H1 (cell line): ENCODE measurements at regions not wholly inside any gene's neighbourhood (a gene's known extent, or its start where the extent isn't known, plus 50 kb on each side); places are given as distances from the start of the nearest gene placed in this dataset.

ENCODE experiments used
- CTCF ChIA-PET: fragments of 300-600 bp; sonication (Branson Sonifier 250); formaldehyde crosslinking; loops from one replicate; lab custom pipeline; 2021; ENCODE audit not compliant: partially characterized antibody; lab: Charles Lee
- POLR2A ChIA-PET: fragments of 300-600 bp; sonication (Branson Sonifier 250); formaldehyde crosslinking; loops from one replicate; lab custom pipeline; 2021; ENCODE audit warnings: inconsistent platforms; ENCODE audit not compliant: partially characterized antibody; lab: Charles Lee
- DNase-seq, 2 experiments: peaks; one replicate each; pipeline versions ENCODE4 v3.0.0 to v3.0.0-alpha.2; 2010 to 2022; ENCODE audit warnings: low spot score in 2 of 2, low read depth in 1 of 2, mixed read lengths in 1 of 2
- FAIRE-seq: peaks from 2 replicates; lab custom pipeline; 2011; peaks lifted over from hg19 to GRCh38; lab: Jason Lieb, UNC
- H2AFZ ChIP-seq: 2 replicates; pipeline ENCODE4 v1.8.1; 2012; ENCODE audit warnings: low read length, inconsistent platforms
- H2AK5ac ChIP-seq: 2 replicates; pipeline ENCODE4 v1.6.1; 2013; ENCODE audit warnings: low read depth, low read length
- H2BK120ac ChIP-seq: replicated peaks from 2 replicates; pipeline ENCODE3; 2013; ENCODE audit warnings: low read depth, low read length, inconsistent platforms
- H2BK12ac ChIP-seq: 2 replicates; pipeline ENCODE4 v1.6.1; 2013; ENCODE audit warnings: low read depth, low read length
- H2BK15ac ChIP-seq: 2 replicates; pipeline ENCODE4 v1.6.1; 2013; ENCODE audit warnings: low read length
- H2BK20ac ChIP-seq: 2 replicates; pipeline ENCODE4 v1.6.1; 2013; ENCODE audit warnings: low read length
- H2BK5ac ChIP-seq: 2 replicates; pipeline ENCODE4 v1.6.1; 2013; ENCODE audit warnings: low read depth, low read length
- H3K14ac ChIP-seq: 2 replicates; pipeline ENCODE4 v1.6.1; 2013; ENCODE audit warnings: inconsistent platforms; ENCODE audit not compliant: insufficient read length
- H3K18ac ChIP-seq: 2 replicates; pipeline ENCODE4 v1.6.1; 2013; ENCODE audit warnings: low read length; ENCODE audit errors: extremely low read depth
- H3K23ac ChIP-seq: 2 replicates; pipeline ENCODE4 v1.6.1; 2013; ENCODE audit warnings: inconsistent platforms; ENCODE audit not compliant: insufficient read length
- H3K23me2 ChIP-seq: 2 replicates; pipeline ENCODE4 v1.6.1; 2013; ENCODE audit warnings: low read depth, low read length
- H3K27ac ChIP-seq: 2 replicates; pipeline ENCODE4 v1.6.1; 2011; ENCODE audit warnings: low read depth, low read length, inconsistent platforms
- H3K27me3 ChIP-seq, 4 experiments: replicated peaks in 1 of 4; 1 replicate in 1 of 4; 2 replicates in 3 of 4; pipeline versions ENCODE4 v1.6.1 to v1.8.1; 2011 to 2013; ENCODE audit warnings: low read length in 3 of 4, mild to moderate bottlenecking in 3 of 4, inconsistent platforms in 2 of 4, mixed read lengths in 2 of 4, moderate library complexity in 1 of 4; ENCODE audit not compliant: control insufficient read depth in 3 of 4, insufficient read depth in 3 of 4; ENCODE audit errors: extremely low read depth in 1 of 4
- H3K36me3 ChIP-seq, 4 experiments: 2 replicates each; pipeline versions ENCODE4 v1.6.1 to v1.8.1; 2011 to 2013; ENCODE audit warnings: mild to moderate bottlenecking in 4 of 4, low read length in 3 of 4, moderate library complexity in 2 of 4, control low read depth in 1 of 4, inconsistent platforms in 1 of 4; ENCODE audit not compliant: insufficient read depth in 4 of 4, control insufficient read depth in 2 of 4
- H3K4ac ChIP-seq: replicated peaks from 2 replicates; pipeline ENCODE3; 2013; ENCODE audit warnings: low read length, low read depth, mixed read lengths, inconsistent platforms; ENCODE audit not compliant: insufficient read length
- H3K4me1 ChIP-seq, 4 experiments: replicated peaks in 1 of 4; 1 replicate in 1 of 4; 2 replicates in 3 of 4; pipeline versions ENCODE4 v1.6.1 to v1.8.1; 2011 to 2013; ENCODE audit warnings: low read length in 3 of 4, inconsistent platforms in 2 of 4, mixed read lengths in 1 of 4; ENCODE audit not compliant: insufficient read depth in 4 of 4, control insufficient read depth in 3 of 4
- H3K4me2 ChIP-seq, 2 experiments: 2 replicates each; pipeline versions ENCODE4 v1.6.1 to v1.8.1; 2011 to 2013; ENCODE audit warnings: low read depth in 2 of 2, low read length in 2 of 2, control low read depth in 1 of 2, inconsistent platforms in 1 of 2, mild to moderate bottlenecking in 1 of 2; ENCODE audit not compliant: insufficient read depth in 1 of 2
- H3K4me3 ChIP-seq, 4 experiments: fragments of 200-600, 300-600 bp in 1 of 4; sonication (generic), shearing (Covaris generic), sonication (Bioruptor Twin) in 1 of 4; 2 replicates each; pipeline versions ENCODE4 v1.5.1 to v1.8.1; 2011 to 2016; ENCODE audit warnings: low read length in 4 of 4, low read depth in 3 of 4, control low read depth in 2 of 4, inconsistent platforms in 2 of 4, mild to moderate bottlenecking in 2 of 4, mixed read lengths in 1 of 4, moderate library complexity in 1 of 4; ENCODE audit not compliant: insufficient read depth in 2 of 4; ENCODE audit errors: extremely low read depth in 1 of 4
- H3K56ac ChIP-seq: replicated peaks from 2 replicates; pipeline ENCODE3; 2013; ENCODE audit warnings: low read depth, mild to moderate bottlenecking, mixed read lengths, low read length, inconsistent platforms; ENCODE audit not compliant: insufficient read length
- H3K79me1 ChIP-seq: 2 replicates; pipeline ENCODE4 v1.6.1; 2013; ENCODE audit warnings: low read depth, low read length, control low read depth
- H3K79me2 ChIP-seq, 2 experiments: 2 replicates each; pipeline versions ENCODE4 v1.6.1 to v1.8.1; 2012 to 2013; ENCODE audit warnings: low read length in 2 of 2, mild to moderate bottlenecking in 2 of 2, inconsistent platforms in 1 of 2; ENCODE audit not compliant: insufficient read depth in 2 of 2, control insufficient read depth in 1 of 2
- H3K9ac ChIP-seq, 4 experiments: replicated peaks in 1 of 4; 1 replicate in 1 of 4; 2 replicates in 3 of 4; pipeline versions ENCODE4 v1.6.1 to v1.8.1; 2011 to 2013; ENCODE audit warnings: low read depth in 3 of 4, low read length in 3 of 4, control low read depth in 2 of 4, mild to moderate bottlenecking in 2 of 4, moderate library complexity in 2 of 4, inconsistent platforms in 1 of 4; ENCODE audit errors: extremely low read depth in 1 of 4
- H3K9me3 ChIP-seq, 2 experiments: 2 replicates each; pipeline versions ENCODE4 v1.6.1 to v1.8.1; 2012 to 2013; ENCODE audit warnings: mild to moderate bottlenecking in 2 of 2, moderate library complexity in 2 of 2, control low read depth in 1 of 2, inconsistent platforms in 1 of 2, low read depth in 1 of 2, low read length in 1 of 2, mixed read lengths in 1 of 2; ENCODE audit not compliant: insufficient read depth in 2 of 2
- H4K20me1 ChIP-seq, 2 experiments: replicated peaks in 1 of 2; 2 replicates each; pipeline versions ENCODE3 to v1.8.1; 2011 to 2013; ENCODE audit warnings: inconsistent platforms in 2 of 2, low read length in 2 of 2, mild to moderate bottlenecking in 1 of 2; ENCODE audit not compliant: insufficient read depth in 2 of 2, control insufficient read depth in 1 of 2
- H4K5ac ChIP-seq: 2 replicates; pipeline ENCODE4 v1.6.1; 2013; ENCODE audit warnings: low read length, low read depth, mixed read lengths, inconsistent platforms; ENCODE audit not compliant: insufficient read length
- H4K8ac ChIP-seq: 2 replicates; pipeline ENCODE4 v1.8.0; 2013; ENCODE audit warnings: mild to moderate bottlenecking, moderate library complexity, low read length, inconsistent platforms; ENCODE audit not compliant: insufficient read depth; ENCODE audit errors: extremely low read depth
- H4K91ac ChIP-seq: replicated peaks from 2 replicates; pipeline ENCODE3; 2013; ENCODE audit warnings: low read length, mixed read lengths, inconsistent platforms; ENCODE audit not compliant: insufficient read length
- CHD2 ChIP-seq: IDR thresholded peaks from 2 replicates; pipeline ENCODE4 v1.6.1; 2012; ENCODE audit warnings: low read length, improper control_type of control experiment
- EZH2 ChIP-seq: fragments of 200-600 bp; sonication (generic); IDR thresholded peaks from 2 replicates; pipeline ENCODE4 v1.7.1; 2012; ENCODE audit warnings: low read depth, mild to moderate bottlenecking, moderate library complexity, low read length, inconsistent platforms; ENCODE audit not compliant: severe bottlenecking
- GTF2F1 ChIP-seq: IDR thresholded peaks from 2 replicates; pipeline ENCODE4 v1.6.1; 2012; ENCODE audit warnings: low read depth, low read length, improper control_type of control experiment, borderline replicate concordance
- RBBP5 ChIP-seq: IDR thresholded peaks from 2 replicates; pipeline ENCODE4 v1.7.1; 2012; ENCODE audit warnings: low read depth, mild to moderate bottlenecking, inconsistent platforms, low read length, moderate library complexity, borderline replicate concordance
- RNF2 ChIP-seq: fragments of 200-900, 300-1000 bp; sonication (generic); IDR thresholded peaks from 2 replicates; pipeline ENCODE4 v1.7.1; 2016; ENCODE audit warnings: borderline replicate concordance, low read depth, mild to moderate bottlenecking, antibody characterized with exemption, low read length; ENCODE audit not compliant: poor library complexity, severe bottlenecking; ENCODE audit errors: missing control alignments
- TEAD4 ChIP-seq: IDR thresholded peaks from 2 replicates; pipeline ENCODE4 v1.6.1; 2012; ENCODE audit warnings: low read depth, low read length, inconsistent platforms, mixed read lengths
- YY1 ChIP-seq: IDR thresholded peaks from 2 replicates; pipeline ENCODE4 v1.6.1; 2011; ENCODE audit warnings: low read depth, mild to moderate bottlenecking, low read length
- WGBS, 2 experiments: shearing (Covaris generic) in 1 of 2; methylation state at CpG; one replicate each; pipeline versions ENCODE4 v1.1.6 to v1.1.7; 2013 to 2015; ENCODE audit warnings: low lambda C conversion rate in 2 of 2, mixed read lengths in 2 of 2, inconsistent platforms in 1 of 2, low coverage in 1 of 2, missing lambda C conversion rate in 1 of 2; ENCODE audit not compliant: insufficient replicate concordance in 2 of 2, insufficient coverage in 1 of 2, insufficient read length in 1 of 2; ENCODE audit errors: extremely low coverage in 1 of 2, missing lambda C conversion rate in 1 of 2; 5-methylcytosine and 5-hydroxymethylcytosine counted together

GRCh38 chr13:63409791-63410351, 1994.2 kb upstream of the PCDH20 start:
- no peak for DNase-seq
- Histone ChIP-seq H4K8ac (no peak overlapping the region), H3K79me2 (no peaks in the 10 kb centered on the region), H2BK120ac (no peak overlapping the region), H3K9ac (no peak overlapping the region), H3K36me3 (no peaks in the 10 kb centered on the region), H4K5ac (no peak overlapping the region), H3K4me2 (no peak overlapping the region), H2BK12ac (no peak overlapping the region), H3K18ac (no peak overlapping the region), H3K23ac (no peak overlapping the region), H3K9me3 (no peaks in the 10 kb centered on the region), H2BK5ac (no peak overlapping the region), H3K56ac (no peak overlapping the region), H2AK5ac (no peak overlapping the region), H4K20me1 (no peaks in the 10 kb centered on the region), H3K4me1 (no peaks in the 10 kb centered on the region; a peak in 1 of 7 replicates), H3K14ac (no peak overlapping the region), H3K27me3 (no peaks in the 10 kb centered on the region), H3K4me3 (no peak overlapping the region), H2AFZ (no peak overlapping the region), H4K91ac (no peak overlapping the region), H3K23me2 (no peaks in the 10 kb centered on the region), H3K4ac (no peak overlapping the region), H3K79me1 (no peaks in the 10 kb centered on the region), H2BK15ac (no peak overlapping the region), H3K27ac (no peak overlapping the region), H2BK20ac (no peak overlapping the region)
- ChIA-PET POLR2A (no interaction called here), CTCF (interaction anchor here (0.7 to 1.0 kb wide), 2 partner anchors 13 to 76 kb away, joined by 3 read pairs; no protein-coding TSS in a partner anchor)
- no peak for FAIRE-seq
- 58% methylated on average over 6 of the region's 7 CpGs; no CpG with 5 or more reads in 1 of the 2 experiments for WGBS, 2 experiments
- TF ChIP-seq TEAD4 (no peak), GTF2F1 (no peak), EZH2 (no peak), RBBP5 (no peak), YY1 (no peak), CHD2 (no peak), RNF2 (no peak)
